Stimulated activated CD8-positive, alpha-beta memory T cell treated with anti-CD3 and anti-CD28 coated beads, Interleukin-4, amount 100 ng/mL, for 1 hour (primary cell): ENCODE measurements at regions not wholly inside any gene's neighbourhood (a gene's known extent, or its start where the extent isn't known, plus 50 kb on each side); places are given as distances from the start of the nearest gene placed in this dataset.

Experiments
- DNase-seq, 2 donors: peaks; one replicate each; pipeline ENCODE4 v3.0.0-alpha.2; 2020; ENCODE audit warnings: low read depth in 2 of 2, low spot score in 1 of 2

GRCh38 chr13:44089452-44089851, 209.7 kb downstream of the LACC1 start:
- DNase-seq: no peak

- no peak for DNase-seq
These were observed 212.6 kb downstream of the LACC1 start for GRCh38 chr13:44092078-44092970.

- DNase-seq: no peak
These were observed 214.2 kb downstream of the LACC1 start for GRCh38 chr13:44093607-44094564.

GRCh38 chr13:44096901-44097300, 217.2 kb downstream of the LACC1 start:
- no peak for DNase-seq

- DNase-seq: no peak
These were observed 218.9 kb downstream of the LACC1 start for GRCh38 chr13:44098559-44098958.

- no peak for DNase-seq
These were observed 221.8 kb downstream of the LACC1 start for GRCh38 chr13:44101347-44102083.

GRCh38 chr13:44103429-44104196, 223.9 kb downstream of the LACC1 start:
- DNase-seq: no peak

- no peak for DNase-seq
These were observed 224.4 kb downstream of the LACC1 start for GRCh38 chr13:44104197-44104490.

GRCh38 chr13:44104969-44105368, 225.3 kb downstream of the LACC1 start:
- DNase-seq: no peak

GRCh38 chr13:44106266-44107152, 226.8 kb downstream of the LACC1 start:
- no peak for DNase-seq

- DNase-seq: no peak
These were observed 227.8 kb downstream of the LACC1 start for GRCh38 chr13:44107357-44108121.

- DNase-seq: no peak
These were observed 228.7 kb downstream of the LACC1 start for GRCh38 chr13:44108331-44108858.

GRCh38 chr13:44110091-44110621, 230.5 kb downstream of the LACC1 start:
- no peak for DNase-seq

- DNase-seq: no peak
These were observed 232.0 kb downstream of the LACC1 start for GRCh38 chr13:44111701-44112100.

- no peak for DNase-seq
These were observed 233.1 kb downstream of the LACC1 start for GRCh38 chr13:44112700-44113329.

- DNase-seq: no peak
These were observed 237.0 kb downstream of the LACC1 start for GRCh38 chr13:44116562-44117332.

- no peak for DNase-seq
These were observed 237.6 kb downstream of the LACC1 start for GRCh38 chr13:44117351-44117750.
